Cardiac muscle cell (in vitro differentiated cells and primary cell): ENCODE measurements at regions not wholly inside any gene's neighbourhood (a gene's known extent, or its start where the extent isn't known, plus 50 kb on each side); places are given as distances from the start of the nearest gene placed in this dataset.

Experiments
- DNase-seq, 2 donors: peaks; one replicate each; pipeline versions ENCODE4 v3.0.0 to v3.0.0-alpha.2; 2010 to 2017; ENCODE audit warnings: low read depth in 1 of 2, low spot score in 1 of 2
- H3K27ac ChIP-seq: fragments of 200-600 bp; sonication (generic); 2 replicates; pipeline ENCODE4 v1.5.1; 2016
- H3K27me3 ChIP-seq: fragments of 200-600 bp; sonication (generic); 2 replicates; pipeline ENCODE4 v1.6.0; 2016; ENCODE audit warnings: control low read depth
- H3K36me3 ChIP-seq: fragments of 200-600 bp; sonication (generic); 2 replicates; pipeline ENCODE4 v1.5.1; 2016; ENCODE audit warnings: control low read depth
- H3K4me1 ChIP-seq: fragments of 200-600 bp; sonication (generic); 2 replicates; pipeline ENCODE4 v1.8.1; 2017; ENCODE audit warnings: low read depth, mild to moderate bottlenecking, mixed run types
- H3K4me3 ChIP-seq: fragments of 200-600 bp; sonication (generic); 2 replicates; pipeline ENCODE4 v1.5.1; 2016; ENCODE audit warnings: mild to moderate bottlenecking
- H3K9me3 ChIP-seq: fragments of 200-600 bp; sonication (generic); 2 replicates; pipeline ENCODE4 v1.5.1; 2017; ENCODE audit warnings: low read depth, mild to moderate bottlenecking, control low read depth
- TF ChIP-seq, protein P1 (sequence below): IDR thresholded peaks from 2 replicates; pipeline ENCODE4 v1.5.1; 2012; ENCODE audit warnings: low read depth, mild to moderate bottlenecking, low read length

DNA sequence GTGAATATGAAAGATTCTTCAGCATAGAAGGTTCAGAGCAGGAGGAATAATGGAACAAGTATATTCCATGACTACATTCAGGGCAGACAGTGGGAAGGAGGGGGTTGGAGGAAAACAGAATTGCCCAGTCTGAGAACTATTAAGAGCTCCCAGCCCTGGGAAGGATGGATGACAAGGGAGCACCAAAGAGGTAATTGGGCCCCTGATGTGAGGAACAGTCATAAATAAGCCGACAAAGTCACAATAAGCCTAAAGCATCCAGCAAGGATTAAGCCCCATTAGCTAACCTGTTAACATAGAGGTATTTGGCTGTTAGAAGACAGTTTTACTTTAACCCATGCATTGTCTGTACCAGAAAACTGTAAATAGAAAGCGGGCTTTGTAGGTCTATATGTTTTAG lies 348.7 kb upstream of the SEMA6A start:
- no peaks in the 10 kb centered on the region for H3K9me3 ChIP-seq
- no peaks in the 10 kb centered on the region for H3K4me1 ChIP-seq
- DNase-seq, result no peak
- H3K4me3 ChIP-seq, result no peak overlapping the region
- no peaks in the 10 kb centered on the region for H3K27me3 ChIP-seq
- TF ChIP-seq, protein P1, sequence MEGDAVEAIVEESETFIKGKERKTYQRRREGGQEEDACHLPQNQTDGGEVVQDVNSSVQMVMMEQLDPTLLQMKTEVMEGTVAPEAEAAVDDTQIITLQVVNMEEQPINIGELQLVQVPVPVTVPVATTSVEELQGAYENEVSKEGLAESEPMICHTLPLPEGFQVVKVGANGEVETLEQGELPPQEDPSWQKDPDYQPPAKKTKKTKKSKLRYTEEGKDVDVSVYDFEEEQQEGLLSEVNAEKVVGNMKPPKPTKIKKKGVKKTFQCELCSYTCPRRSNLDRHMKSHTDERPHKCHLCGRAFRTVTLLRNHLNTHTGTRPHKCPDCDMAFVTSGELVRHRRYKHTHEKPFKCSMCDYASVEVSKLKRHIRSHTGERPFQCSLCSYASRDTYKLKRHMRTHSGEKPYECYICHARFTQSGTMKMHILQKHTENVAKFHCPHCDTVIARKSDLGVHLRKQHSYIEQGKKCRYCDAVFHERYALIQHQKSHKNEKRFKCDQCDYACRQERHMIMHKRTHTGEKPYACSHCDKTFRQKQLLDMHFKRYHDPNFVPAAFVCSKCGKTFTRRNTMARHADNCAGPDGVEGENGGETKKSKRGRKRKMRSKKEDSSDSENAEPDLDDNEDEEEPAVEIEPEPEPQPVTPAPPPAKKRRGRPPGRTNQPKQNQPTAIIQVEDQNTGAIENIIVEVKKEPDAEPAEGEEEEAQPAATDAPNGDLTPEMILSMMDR, result no peak
- no peak overlapping the region for H3K27ac ChIP-seq
- H3K36me3 ChIP-seq, result no peaks in the 10 kb centered on the region

DNA sequence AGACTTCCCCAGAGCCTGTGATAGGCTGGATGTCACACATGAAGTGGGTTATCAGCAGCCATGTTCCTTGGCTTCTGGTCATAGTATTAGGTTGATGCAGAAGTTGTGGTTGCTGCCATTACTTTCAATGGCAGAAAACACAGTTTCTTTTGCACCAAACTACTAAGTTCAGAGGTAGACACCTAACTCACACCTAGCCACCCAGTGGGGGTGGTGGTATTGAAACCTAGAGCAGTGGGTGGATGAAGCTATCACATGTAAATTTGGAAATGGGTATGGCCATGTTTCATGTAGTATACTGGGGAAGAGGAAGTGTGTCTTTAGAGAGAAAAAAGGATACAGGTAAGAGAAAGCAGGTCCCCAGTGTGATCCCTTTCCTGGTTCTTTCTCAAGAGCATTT lies 347.9 kb upstream of the SEMA6A start:
- Histone ChIP-seq H3K27me3 (no peaks in the 10 kb centered on the region), H3K36me3 (no peaks in the 10 kb centered on the region), H3K9me3 (no peaks in the 10 kb centered on the region), H3K4me1 (no peaks in the 10 kb centered on the region), H3K4me3 (no peak overlapping the region), H3K27ac (no peak overlapping the region)
- TF ChIP-seq, protein P1, result no peak
- no peak for DNase-seq

DNA sequence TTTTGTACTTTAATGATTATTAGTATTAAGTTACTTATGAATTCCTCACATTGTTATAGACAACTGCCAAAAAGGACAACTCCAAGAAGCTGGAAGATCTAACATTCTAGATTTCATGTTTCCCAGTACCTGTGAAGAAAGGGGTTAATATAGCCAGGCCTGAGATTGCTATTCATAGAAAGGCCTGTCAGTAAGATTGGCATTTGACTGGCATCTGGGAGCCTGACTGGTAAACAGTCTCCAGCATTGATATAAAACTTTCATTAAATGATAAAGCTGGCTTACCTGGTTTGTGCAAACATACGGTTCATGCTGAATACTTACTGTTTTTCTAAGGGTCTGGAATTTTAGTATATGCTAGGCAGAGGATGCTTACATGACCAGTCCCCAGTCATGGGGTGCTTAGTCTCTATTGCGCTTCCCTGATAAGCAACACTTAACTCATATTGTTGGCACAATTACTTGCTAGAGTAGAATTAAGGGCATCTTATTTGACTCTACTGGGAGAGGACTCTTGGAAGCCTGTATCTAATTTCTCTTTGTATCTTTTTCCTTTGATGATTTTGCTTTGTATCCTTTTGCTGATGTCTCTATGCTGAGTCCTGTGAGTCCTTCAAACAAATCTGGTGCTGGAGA lies 340.4 kb upstream of the SEMA6A start:
- Histone ChIP-seq H3K9me3 (no peaks in the 10 kb centered on the region), H3K4me3 (no peak overlapping the region), H3K4me1 (no peaks in the 10 kb centered on the region), H3K27me3 (no peaks in the 10 kb centered on the region), H3K27ac (no peak overlapping the region), H3K36me3 (no peaks in the 10 kb centered on the region)
- no peak for DNase-seq
- TF ChIP-seq, protein P1, result no peak

DNA sequence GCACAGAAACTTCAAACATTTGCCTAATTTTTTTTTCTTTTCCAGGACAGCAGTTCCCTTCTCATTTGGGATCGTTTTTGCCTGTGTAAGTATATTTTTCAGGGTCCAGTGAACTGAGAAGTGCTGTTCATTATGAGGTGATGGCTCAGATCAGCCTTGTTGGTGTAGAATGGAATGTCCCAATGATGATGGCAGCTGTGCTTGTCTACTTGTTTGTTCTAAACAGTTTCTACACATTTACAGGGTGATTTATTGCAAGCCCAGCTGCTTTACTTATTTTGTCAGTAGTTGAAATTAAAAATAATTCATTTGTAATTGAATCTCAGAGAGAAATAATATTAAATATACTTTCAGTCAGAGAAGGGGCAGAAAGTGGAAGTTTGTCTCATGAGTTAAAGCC lies 337.6 kb upstream of the SEMA6A start:
- Histone ChIP-seq H3K27ac (no peak overlapping the region), H3K4me1 (no peaks in the 10 kb centered on the region), H3K27me3 (no peaks in the 10 kb centered on the region), H3K4me3 (no peak overlapping the region), H3K36me3 (no peaks in the 10 kb centered on the region), H3K9me3 (no peaks in the 10 kb centered on the region)
- TF ChIP-seq, protein P1, result no peak
- no peak for DNase-seq

DNA sequence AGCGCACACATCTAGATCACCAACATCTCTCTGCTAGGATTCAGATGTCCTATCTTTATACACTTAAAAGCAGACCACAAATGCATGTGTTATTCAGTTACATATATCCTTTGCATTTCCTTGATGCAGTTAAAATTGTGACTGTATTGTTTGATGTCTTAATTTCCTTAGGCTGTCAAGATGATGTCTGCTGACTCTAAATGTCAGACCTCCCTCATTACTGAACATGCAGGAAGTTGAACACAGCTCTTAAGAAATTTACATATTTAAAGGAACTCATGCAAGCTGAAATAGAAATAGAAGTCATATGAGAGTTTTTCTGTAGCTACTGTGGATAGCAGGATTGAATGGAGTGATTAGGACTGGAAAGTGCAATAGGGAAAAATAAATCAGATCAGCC lies 336.5 kb upstream of the SEMA6A start:
- Histone ChIP-seq H3K36me3 (no peaks in the 10 kb centered on the region), H3K4me1 (no peaks in the 10 kb centered on the region), H3K27me3 (no peaks in the 10 kb centered on the region), H3K9me3 (no peaks in the 10 kb centered on the region), H3K27ac (no peak overlapping the region), H3K4me3 (no peak overlapping the region)
- TF ChIP-seq, protein P1, result no peak
- DNase-seq, result no peak
